ENCODE measurements at regions not wholly inside any gene's neighbourhood (a gene's known extent, or its start where the extent isn't known, plus 50 kb on each side); places are given as distances from the start of the nearest gene placed in this dataset.

DNA sequence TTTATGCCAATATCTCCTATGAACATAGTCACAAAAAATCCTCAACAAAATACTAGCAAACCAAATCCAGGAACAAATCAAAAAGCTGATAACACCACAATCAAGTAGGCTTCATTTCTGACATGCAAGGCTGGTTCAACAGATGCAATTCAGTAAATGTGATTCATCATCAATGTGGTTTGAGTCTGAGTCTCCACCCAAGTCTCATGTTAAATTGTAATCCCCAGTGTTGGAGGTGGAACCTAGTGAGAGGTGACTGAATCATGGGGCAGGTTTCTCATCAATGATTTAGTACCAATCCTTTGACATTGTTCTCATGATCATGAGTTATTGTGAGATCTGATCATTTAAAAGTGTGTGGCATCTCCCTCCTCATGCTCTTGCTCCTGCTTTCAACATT, 1072.7 kb downstream of the NR2F1-AS1 start:
- TF ChIP-seq, protein P1, sequence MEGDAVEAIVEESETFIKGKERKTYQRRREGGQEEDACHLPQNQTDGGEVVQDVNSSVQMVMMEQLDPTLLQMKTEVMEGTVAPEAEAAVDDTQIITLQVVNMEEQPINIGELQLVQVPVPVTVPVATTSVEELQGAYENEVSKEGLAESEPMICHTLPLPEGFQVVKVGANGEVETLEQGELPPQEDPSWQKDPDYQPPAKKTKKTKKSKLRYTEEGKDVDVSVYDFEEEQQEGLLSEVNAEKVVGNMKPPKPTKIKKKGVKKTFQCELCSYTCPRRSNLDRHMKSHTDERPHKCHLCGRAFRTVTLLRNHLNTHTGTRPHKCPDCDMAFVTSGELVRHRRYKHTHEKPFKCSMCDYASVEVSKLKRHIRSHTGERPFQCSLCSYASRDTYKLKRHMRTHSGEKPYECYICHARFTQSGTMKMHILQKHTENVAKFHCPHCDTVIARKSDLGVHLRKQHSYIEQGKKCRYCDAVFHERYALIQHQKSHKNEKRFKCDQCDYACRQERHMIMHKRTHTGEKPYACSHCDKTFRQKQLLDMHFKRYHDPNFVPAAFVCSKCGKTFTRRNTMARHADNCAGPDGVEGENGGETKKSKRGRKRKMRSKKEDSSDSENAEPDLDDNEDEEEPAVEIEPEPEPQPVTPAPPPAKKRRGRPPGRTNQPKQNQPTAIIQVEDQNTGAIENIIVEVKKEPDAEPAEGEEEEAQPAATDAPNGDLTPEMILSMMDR (IDR thresholded peaks at IDR 0.05) = no peak
- no peak for TF ChIP-seq POLR2A (IDR thresholded peaks at IDR 0.05)
